Stimulated activated CD8-positive, alpha-beta memory T cell treated with anti-CD3 and anti-CD28 coated beads, Interleukin-7, amount 100 ng/mL, for 1 hour (primary cell): ENCODE measurements at regions not wholly inside any gene's neighbourhood (a gene's known extent, or its start where the extent isn't known, plus 50 kb on each side); places are given as distances from the start of the nearest gene placed in this dataset.

Source experiments
- DNase-seq, 2 donors: peaks; one replicate each; pipeline ENCODE4 v3.0.0-alpha.2; 2020; ENCODE audit warnings: low read depth in 2 of 2

GRCh38 chr21:15370462-15370975 lies 305.7 kb upstream of the NRIP1 start:
- DNase-seq = no peak

- no peak for DNase-seq
Measured at GRCh38 chr21:15373941-15374340, 309.1 kb upstream of the NRIP1 start.

- no peak for DNase-seq
Measured at GRCh38 chr21:15379776-15380175, 315.0 kb upstream of the NRIP1 start.

- no peak for DNase-seq
Measured at GRCh38 chr21:15383588-15383987, 318.8 kb upstream of the NRIP1 start.

DNA sequence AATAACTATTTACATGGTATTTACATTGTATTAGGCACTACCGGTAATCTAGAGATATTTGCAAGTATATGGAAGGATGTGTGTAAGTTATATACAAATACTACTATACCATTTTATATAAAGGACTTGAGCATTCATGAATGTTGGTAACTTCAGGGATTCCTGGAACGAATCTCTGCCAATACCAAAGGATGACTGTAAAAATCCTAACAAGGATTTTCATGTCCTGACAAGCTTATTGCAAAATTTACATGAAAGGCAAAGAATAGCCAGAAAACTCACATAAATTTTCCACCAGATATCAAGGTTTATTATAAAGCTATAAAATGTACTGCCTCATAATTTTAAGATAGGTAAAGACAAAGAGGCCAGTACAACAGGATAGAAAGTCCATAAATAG lies 325.2 kb upstream of the NRIP1 start:
- no peak for DNase-seq

DNA sequence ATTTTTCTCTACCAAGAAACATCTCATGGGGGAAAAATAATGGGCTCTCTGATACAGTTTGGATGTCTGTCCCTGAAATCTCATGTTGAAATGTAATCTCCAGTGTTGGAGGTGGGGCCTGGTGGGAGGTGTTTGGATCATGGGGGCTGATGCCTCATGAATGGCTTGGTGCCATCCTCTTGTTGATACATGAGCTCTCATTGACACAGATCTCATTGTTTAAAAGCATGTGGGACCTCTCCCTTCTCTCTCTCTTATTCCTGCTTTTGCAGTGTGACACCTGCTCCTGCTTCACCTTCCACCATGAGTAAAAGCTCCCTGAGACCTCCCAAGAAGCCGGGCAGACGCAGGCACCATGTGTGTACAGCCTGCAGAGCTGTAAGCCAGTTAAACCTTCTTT lies 332.5 kb upstream of the NRIP1 start:
- no peak for DNase-seq

GRCh38 chr21:15400905-15401304 lies 328.9 kb upstream of the USP25 start:
- no peak for DNase-seq

- DNase-seq = no peak
Measured at GRCh38 chr21:15401331-15401730, 328.5 kb upstream of the USP25 start.

- no peak for DNase-seq
Measured at GRCh38 chr21:15405214-15405613, 324.6 kb upstream of the USP25 start.

DNA sequence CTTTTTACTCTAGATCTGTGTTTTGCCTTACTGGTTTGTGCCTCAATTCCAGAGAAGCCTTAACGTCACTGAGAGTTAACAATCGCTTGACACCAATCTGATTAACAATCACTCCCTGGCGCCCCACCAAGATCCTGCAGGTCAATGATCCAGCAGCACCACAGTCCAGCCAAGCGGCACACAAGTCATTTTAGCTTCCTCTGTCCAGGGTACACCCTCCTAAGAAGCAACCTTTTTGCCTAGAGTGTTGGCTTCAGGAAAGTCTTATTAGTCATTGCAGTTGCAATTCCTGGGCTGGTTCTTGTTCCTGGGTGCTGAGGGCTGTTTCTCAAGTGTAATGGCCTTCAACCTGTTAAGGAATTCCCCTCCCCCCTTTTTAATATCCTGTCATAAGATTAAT lies 323.0 kb upstream of the USP25 start:
- no peak for DNase-seq

DNA sequence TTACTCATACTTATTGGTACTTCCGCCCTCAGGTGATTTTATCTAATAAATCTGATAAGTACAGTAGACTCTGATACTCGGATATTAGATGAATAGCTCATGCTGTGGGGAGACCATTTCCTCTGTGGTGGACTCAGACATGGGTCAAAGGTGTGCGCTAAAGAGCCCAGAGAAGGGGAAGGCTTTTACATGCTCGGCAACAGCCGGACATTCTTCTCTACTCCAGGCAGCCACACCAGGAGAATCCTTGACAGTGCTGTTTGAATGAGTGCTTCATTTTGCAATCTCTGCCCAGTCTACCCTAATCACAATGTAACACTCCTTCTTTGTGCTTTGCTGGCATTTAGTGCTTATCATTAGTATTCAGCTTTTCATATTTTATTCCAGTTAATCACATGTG lies 322.2 kb upstream of the USP25 start:
- no peak for DNase-seq

DNA sequence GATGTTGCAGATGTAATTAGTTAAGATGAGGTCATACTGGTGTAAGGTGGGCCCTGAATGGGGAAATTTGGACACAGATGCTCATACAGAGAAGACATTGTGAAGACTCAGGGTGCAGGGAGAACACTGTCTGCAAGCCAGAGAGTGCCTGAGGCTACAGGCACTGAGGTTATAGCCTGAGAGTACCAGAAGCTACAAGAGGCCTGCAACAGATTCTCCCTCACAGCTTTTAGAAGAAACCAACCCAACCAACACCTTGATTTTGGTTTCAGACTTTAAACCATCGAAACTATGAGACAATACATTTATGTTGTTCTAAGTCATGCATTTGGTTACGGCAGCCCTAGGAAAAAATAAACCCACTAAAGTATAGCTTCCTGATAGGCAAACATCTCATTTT lies 321.7 kb upstream of the USP25 start:
- DNase-seq = no peak

- DNase-seq = no peak
Measured at GRCh38 chr21:15409031-15409430, 320.8 kb upstream of the USP25 start.

DNA sequence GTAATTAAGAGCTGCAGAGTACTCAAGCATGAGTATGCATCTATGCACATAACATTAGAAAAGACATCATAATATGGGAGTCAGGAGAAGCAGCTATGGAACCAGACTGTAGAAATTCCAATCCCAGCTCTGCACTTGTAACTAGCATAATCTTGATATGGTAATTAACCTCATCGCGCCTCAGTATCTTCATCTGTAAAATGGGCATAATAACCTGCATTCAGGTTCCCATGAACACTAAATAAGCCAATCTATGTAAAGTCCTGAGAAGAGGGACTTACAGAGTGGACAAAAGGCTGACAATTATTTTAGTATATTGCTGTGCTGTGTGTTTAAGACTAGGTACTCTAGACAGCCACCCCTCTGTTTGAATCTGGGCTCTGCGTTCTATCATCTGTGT lies 318.9 kb upstream of the USP25 start:
- DNase-seq = no peak

- DNase-seq = no peak
Measured at GRCh38 chr21:15414057-15414456, 315.7 kb upstream of the USP25 start.

- DNase-seq = no peak
Measured at GRCh38 chr21:15415541-15416261, 314.1 kb upstream of the USP25 start.

DNA sequence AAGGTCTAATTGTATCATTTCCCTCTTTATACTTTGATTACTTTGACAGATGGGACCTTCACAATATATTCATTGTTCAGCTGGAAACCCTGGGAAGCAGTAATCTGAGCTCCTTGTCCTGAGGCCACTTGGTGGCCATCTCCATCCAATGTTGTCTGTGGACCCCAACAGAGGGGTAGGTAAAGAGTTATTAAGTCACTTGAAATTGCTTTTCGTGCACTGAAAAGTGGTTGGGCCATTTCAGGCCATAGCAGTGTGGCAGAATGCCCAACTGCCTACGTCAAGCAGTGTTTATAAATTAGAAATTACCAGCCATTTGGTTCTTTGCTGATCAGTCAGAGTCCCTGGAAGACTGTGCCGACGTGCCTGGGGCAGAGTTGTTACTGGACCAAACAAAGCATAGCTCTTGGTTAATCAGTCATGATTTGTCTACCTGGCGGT lies 308.3 kb upstream of the USP25 start:
- no peak for DNase-seq

GRCh38 chr21:15421947-15422346 lies 307.8 kb upstream of the USP25 start:
- DNase-seq = no peak

- DNase-seq = no peak
Measured at GRCh38 chr21:15422783-15423182, 307.0 kb upstream of the USP25 start.

DNA sequence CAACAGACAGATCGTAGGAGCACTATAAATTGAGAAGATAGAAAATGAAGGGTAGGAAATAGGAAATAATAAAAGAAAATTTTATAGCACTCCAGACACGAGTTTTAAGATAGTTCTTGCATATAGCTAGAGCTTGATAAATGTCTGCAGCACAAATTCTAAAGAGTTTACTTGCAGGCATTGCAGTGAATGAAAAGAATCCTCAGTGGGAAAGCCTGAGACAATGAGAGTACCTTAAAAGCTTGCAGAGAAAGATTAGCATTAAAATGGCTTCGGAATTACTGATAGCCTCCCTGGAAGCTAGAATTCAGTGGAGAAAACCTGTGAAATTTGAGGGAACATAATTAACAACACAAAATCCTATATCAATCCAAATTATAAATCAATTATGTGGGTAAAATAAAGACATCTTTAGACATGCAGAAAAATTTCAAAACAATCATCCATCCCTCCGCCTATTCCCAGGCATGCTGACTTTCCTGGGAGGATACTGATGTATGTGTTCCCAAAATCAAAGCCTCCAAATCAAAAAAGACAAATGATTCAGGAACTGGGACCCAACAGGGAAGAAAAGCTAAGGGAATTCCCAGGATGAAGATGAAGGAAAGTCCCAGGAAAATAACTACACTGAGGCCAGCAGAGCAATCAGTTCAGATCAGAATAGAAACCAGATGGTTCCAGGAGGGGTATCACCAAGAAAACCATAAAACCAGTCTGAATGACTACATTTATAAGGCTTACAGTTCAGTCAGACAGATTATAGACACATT lies 305.9 kb upstream of the USP25 start:
- no peak for DNase-seq

DNA sequence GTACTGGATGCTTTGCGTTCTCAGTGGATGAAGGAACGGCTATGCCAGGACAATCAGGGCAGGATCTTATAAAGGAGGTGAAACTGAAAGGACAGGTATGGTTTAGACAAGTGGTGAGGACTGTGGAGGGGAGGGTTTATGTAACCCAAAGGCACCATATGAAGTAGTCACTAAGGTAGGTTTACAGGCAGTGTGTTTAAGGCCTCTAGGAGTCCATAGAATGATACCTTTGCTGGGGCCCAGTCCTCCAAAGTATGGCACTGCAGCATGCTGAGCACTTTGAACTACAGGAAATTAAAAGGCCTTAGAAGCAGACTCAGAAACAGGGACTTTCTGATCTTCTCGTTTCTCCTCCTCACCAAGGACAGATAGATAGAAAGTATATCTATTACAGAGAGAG lies 304.7 kb upstream of the USP25 start:
- no peak for DNase-seq

- DNase-seq = no peak
Measured at GRCh38 chr21:15430023-15430422, 299.8 kb upstream of the USP25 start.

GRCh38 chr21:15430577-15430976 lies 299.2 kb upstream of the USP25 start:
- DNase-seq = no peak
